Epithelial cell of esophagus (primary cell): ENCODE measurements at regions not wholly inside any gene's neighbourhood (a gene's known extent, or its start where the extent isn't known, plus 50 kb on each side); places are given as distances from the start of the nearest gene placed in this dataset.

Source experiments
- DNase-seq: peaks from one replicate; pipeline ENCODE4 v3.0.0; 2010; ENCODE audit warnings: low read depth
- H3K4me3 ChIP-seq: 2 replicates; pipeline ENCODE4 v1.5.1; 2011; ENCODE audit warnings: mild to moderate bottlenecking, low read length, control low read depth
- TF ChIP-seq, protein P1 (sequence below): IDR thresholded peaks from 2 replicates; pipeline ENCODE4 v1.5.1; 2011; ENCODE audit warnings: low read depth, mild to moderate bottlenecking, low read length, control low read depth, inconsistent platforms; ENCODE audit not compliant: insufficient read depth; ENCODE audit errors: missing control alignments

DNA sequence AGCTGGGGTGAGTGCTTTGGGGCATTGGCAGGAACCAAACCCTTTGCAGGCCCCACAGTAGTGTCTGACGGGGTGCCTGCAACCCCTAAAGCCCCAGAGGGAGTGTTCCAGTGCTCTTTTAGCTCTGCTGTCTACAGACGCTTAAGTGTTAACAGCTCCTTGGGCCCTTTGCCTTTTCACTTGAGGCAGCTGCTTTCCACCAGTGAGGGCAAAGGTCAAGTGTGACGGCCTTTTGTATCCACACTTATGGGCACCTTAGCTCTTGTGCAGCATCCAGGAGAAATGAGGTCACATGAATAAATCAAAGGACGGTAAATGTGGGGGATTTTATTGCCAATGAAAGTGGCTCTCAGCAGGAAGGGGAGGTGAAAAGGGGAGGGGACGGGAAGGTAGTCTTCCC is 241.4 kb upstream of the PCSK5 start:
- TF ChIP-seq, protein P1, sequence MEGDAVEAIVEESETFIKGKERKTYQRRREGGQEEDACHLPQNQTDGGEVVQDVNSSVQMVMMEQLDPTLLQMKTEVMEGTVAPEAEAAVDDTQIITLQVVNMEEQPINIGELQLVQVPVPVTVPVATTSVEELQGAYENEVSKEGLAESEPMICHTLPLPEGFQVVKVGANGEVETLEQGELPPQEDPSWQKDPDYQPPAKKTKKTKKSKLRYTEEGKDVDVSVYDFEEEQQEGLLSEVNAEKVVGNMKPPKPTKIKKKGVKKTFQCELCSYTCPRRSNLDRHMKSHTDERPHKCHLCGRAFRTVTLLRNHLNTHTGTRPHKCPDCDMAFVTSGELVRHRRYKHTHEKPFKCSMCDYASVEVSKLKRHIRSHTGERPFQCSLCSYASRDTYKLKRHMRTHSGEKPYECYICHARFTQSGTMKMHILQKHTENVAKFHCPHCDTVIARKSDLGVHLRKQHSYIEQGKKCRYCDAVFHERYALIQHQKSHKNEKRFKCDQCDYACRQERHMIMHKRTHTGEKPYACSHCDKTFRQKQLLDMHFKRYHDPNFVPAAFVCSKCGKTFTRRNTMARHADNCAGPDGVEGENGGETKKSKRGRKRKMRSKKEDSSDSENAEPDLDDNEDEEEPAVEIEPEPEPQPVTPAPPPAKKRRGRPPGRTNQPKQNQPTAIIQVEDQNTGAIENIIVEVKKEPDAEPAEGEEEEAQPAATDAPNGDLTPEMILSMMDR: no peak
- H3K4me3 ChIP-seq: no peak overlapping the region
- DNase-seq: no peak

DNA sequence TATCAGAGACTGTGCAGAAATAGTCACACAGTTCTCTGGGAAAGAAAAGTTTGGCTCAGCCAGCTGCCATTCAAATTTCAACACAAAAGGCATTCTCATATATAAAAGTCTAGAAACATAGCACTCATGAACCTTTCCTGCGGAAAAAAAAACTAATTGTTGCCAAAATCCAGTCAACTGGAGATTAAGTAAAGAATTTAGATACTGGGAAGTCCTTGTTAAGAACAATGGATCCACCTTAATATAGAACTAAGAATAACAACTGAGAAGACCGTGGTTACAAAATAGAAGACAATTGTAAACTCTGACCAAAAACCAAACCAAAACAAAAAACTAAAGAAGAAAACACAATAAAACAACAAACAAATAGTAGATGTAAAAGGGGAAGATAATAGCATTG is 238.8 kb upstream of the PCSK5 start:
- H3K4me3 ChIP-seq: no peak overlapping the region
- TF ChIP-seq, protein P1: no peak
- DNase-seq: no peak

DNA sequence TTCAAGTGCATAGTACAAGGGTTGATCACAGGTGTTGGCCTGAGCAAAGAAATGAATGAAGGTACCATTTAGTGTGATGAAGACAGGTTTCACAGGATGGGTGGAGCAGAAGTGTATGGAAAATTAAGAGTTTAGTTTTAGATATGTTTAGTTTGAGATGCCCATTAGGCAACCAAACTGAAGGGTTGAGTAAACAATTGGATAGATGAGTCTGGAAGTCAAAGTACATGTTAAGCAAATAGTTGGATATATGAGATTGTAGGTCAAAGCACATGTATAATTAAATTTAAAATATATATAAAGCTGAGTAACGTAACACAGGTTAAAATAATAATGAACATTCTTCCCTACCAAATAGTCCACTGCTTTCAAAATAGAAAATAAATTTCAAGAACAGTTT is 237.1 kb upstream of the PCSK5 start:
- DNase-seq: no peak
- TF ChIP-seq, protein P1: no peak
- no peak overlapping the region for H3K4me3 ChIP-seq

DNA sequence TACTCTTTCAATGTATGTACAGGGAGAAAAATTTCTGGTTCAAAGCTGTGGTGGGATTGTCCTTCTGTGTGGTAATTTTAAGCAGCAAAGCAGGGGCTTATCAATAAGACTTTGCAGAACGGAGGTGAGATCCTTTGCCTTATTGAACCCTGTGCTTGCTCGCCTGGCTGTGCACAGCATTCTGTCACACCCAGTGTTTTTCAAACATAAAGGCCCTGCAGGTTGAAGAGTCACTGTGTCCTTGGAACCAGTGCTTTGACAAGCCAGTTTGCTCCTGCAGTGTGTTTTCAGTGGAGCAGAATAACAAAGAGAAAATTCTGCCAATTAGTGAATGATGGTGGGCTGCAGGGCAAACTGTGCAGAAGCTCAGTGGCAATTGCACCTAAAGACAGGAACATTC is 236.7 kb upstream of the PCSK5 start:
- no peak for DNase-seq
- TF ChIP-seq, protein P1: no peak
- H3K4me3 ChIP-seq: no peak overlapping the region

DNA sequence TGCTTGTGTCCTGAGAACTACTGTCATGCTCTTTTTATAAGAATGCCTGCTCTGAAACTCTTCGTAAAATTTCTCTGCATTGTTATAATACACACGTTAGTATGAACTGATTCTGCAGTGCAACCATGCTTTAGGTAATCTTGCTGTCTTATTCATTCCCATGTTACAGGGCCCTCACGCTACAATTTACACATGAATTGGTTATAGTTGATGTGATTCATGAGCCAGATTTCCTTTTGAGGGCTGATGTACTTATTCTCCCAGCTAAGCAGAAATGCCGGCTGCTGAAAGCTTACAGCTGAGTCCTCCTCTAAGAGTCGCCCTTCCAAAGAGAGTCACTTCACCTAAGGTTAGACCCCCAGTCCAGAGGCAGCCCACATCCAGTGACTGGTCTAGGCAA is 233.5 kb upstream of the PCSK5 start:
- TF ChIP-seq, protein P1: no peak
- H3K4me3 ChIP-seq: no peak overlapping the region
- DNase-seq: no peak

DNA sequence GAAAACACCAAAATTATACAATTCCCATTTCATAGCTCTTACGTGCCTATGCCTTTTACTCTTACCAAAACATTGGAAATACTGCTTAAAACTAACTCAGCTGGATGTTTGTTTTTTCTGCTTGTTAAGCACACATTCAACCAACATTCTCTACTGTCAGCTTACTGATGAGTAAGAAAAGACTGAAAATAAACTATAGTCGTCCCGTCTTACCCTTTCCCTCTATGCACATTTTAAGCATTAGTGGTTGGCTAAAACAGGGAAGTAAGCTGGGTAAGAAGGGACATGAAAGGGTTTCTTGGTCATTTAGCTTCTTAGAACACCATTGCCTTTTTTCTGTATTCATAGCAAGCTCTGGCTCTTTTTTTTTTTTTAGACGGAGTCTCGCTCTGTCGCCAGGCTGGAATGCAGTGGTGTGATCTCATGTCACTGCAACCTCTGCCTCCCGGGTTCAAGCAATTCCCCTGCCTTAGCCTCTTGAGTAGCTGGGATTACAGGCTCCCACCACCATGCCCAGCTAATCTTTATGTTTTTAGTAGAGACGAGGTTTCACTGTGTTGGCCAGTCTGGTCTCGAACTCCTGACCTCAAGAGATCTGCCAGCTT is 232.1 kb upstream of the PCSK5 start:
- TF ChIP-seq, protein P1: no peak
- DNase-seq: no peak
- H3K4me3 ChIP-seq: no peak overlapping the region

DNA sequence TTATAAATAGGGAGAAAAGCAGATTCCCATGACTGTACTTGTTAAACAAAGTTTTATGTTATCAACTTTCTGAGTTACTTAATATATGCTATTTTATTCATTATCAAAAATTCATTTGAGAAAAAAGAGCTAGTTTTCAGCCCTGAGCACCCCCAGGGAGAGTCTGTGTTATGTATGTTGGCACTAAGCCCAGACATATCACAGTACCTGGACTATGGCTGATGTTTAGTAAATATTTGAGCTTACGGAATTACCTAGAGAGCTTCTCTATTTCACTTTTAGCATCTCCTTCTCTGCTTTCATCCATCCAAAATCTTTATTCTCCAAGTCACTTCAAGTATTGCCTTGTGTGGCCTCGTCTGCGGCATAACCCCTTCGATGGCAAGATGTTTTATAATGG is 225.9 kb upstream of the PCSK5 start:
- peak; percentile 4 for DNase-seq
- H3K4me3 ChIP-seq: no peak overlapping the region
- TF ChIP-seq, protein P1: no peak
